Neural cell (in vitro differentiated cells): ENCODE measurements at regions not wholly inside any gene's neighbourhood (a gene's known extent, or its start where the extent isn't known, plus 50 kb on each side); places are given as distances from the start of the nearest gene placed in this dataset.

Source experiments
- H2AFZ ChIP-seq: fragments of 200-600, 300-800 bp; sonication (generic), shearing (Covaris generic); 2 replicates; pipeline ENCODE4 v1.6.0; 2014; ENCODE audit warnings: low read depth, mild to moderate bottlenecking, antibody characterized with exemption, low read length, moderate library complexity
- H3F3A ChIP-seq: fragments of 200-600 bp; shearing (Covaris generic); 2 replicates; pipeline ENCODE4 v1.6.1; 2016; ENCODE audit warnings: mild to moderate bottlenecking, moderate library complexity, mixed read lengths, antibody characterized with exemption, low read length; ENCODE audit not compliant: insufficient read depth, poor library complexity, severe bottlenecking
- H3K27ac ChIP-seq: fragments of 200-600, 300-800 bp; sonication (generic), shearing (Covaris generic); 2 replicates; pipeline ENCODE4 v1.5.1; 2014; ENCODE audit warnings: mild to moderate bottlenecking, low read length, moderate library complexity
- H3K27me3 ChIP-seq: fragments of 300-800, 200-600 bp; sonication (generic), shearing (Covaris generic); 2 replicates; pipeline ENCODE4 v1.6.0; 2014; ENCODE audit warnings: mild to moderate bottlenecking, low read depth, low read length, moderate library complexity; ENCODE audit not compliant: insufficient read depth
- H3K36me3 ChIP-seq: fragments of 300-800, 200-600 bp; sonication (generic), shearing (Covaris generic); 2 replicates; pipeline ENCODE4 v1.5.1; 2014; ENCODE audit warnings: mild to moderate bottlenecking, antibody characterized with exemption, low read length, moderate library complexity; ENCODE audit not compliant: insufficient read depth
- H3K4me2 ChIP-seq: fragments of 300-800, 200-600 bp; sonication (generic), shearing (Covaris generic); 2 replicates; pipeline ENCODE4 v1.6.0; 2014; ENCODE audit warnings: mild to moderate bottlenecking, low read length
- H3K4me3 ChIP-seq: fragments of 300-800, 200-600 bp; sonication (generic), shearing (Covaris generic); 2 replicates; pipeline ENCODE4 v1.5.1; 2014; ENCODE audit warnings: mild to moderate bottlenecking, low read length, moderate library complexity
- H3K79me2 ChIP-seq: fragments of 200-600 bp; shearing (Covaris generic); replicated peaks from 2 replicates; pipeline ENCODE4 v1.6.0; 2014; ENCODE audit warnings: mild to moderate bottlenecking, low read length, moderate library complexity; ENCODE audit not compliant: insufficient read depth
- H3K9ac ChIP-seq: fragments of 300-800, 200-600 bp; sonication (generic), shearing (Covaris generic); 2 replicates; pipeline ENCODE4 v1.6.1; 2016; ENCODE audit warnings: mild to moderate bottlenecking, low read length, mixed read lengths
- H3K9me2 ChIP-seq: fragments of 200-600 bp; shearing (Covaris generic); 2 replicates; pipeline ENCODE4 v1.6.1; 2016; ENCODE audit warnings: mild to moderate bottlenecking, low read length, mixed read lengths; ENCODE audit not compliant: insufficient read depth
- H3K9me3 ChIP-seq: fragments of 200-600, 300-800 bp; sonication (generic), shearing (Covaris generic); 2 replicates; pipeline ENCODE4 v1.6.1; 2016; ENCODE audit warnings: mild to moderate bottlenecking, mixed run types, low read length, moderate library complexity, mixed read lengths
- H4K20me1 ChIP-seq: fragments of 200-600 bp; shearing (Covaris generic); 2 replicates; pipeline ENCODE4 v1.6.1; 2016; ENCODE audit warnings: mild to moderate bottlenecking, mixed run types; ENCODE audit not compliant: insufficient read depth
- CTCF ChIP-seq: fragments of 450-650 bp; IDR thresholded peaks from 2 replicates; pipeline ENCODE4 v1.5.1; 2014; ENCODE audit warnings: antibody characterized with exemption, mild to moderate bottlenecking, moderate library complexity; ENCODE audit not compliant: poor library complexity, severe bottlenecking
- EP300 ChIP-seq: fragments of 450-650 bp; conservative IDR thresholded peaks from 2 replicates; pipeline ENCODE4 v1.6.1; 2014; ENCODE audit warnings: antibody characterized with exemption, mild to moderate bottlenecking, moderate library complexity; ENCODE audit not compliant: poor library complexity, severe bottlenecking
- EZH2 ChIP-seq: fragments of 200-600, 300-800 bp; shearing (Covaris generic), sonication (generic); IDR thresholded peaks from 2 replicates; pipeline ENCODE4 v1.6.1; 2014; ENCODE audit warnings: antibody characterized with exemption, low read length, borderline replicate concordance, mild to moderate bottlenecking; ENCODE audit not compliant: insufficient read depth, poor library complexity, severe bottlenecking
- MXI1 ChIP-seq: fragments of 450-650 bp; conservative IDR thresholded peaks from 2 replicates; pipeline ENCODE4 v1.6.1; 2014; ENCODE audit warnings: antibody characterized with exemption, mild to moderate bottlenecking; ENCODE audit not compliant: poor library complexity, severe bottlenecking
- POLR2AphosphoS5 ChIP-seq: IDR thresholded peaks from 2 replicates; pipeline ENCODE4 v1.6.1; 2012
- RAD21 ChIP-seq: fragments of 450-650 bp; conservative IDR thresholded peaks from 2 replicates; pipeline ENCODE4 v1.6.1; 2014; ENCODE audit warnings: antibody characterized with exemption, mild to moderate bottlenecking, moderate library complexity
- REST ChIP-seq: IDR thresholded peaks from 2 replicates; pipeline ENCODE4 v1.6.1; 2012; ENCODE audit warnings: borderline replicate concordance
- SMC3 ChIP-seq: fragments of 450-650 bp; conservative IDR thresholded peaks from 2 replicates; pipeline ENCODE4 v1.6.1; 2014; ENCODE audit warnings: antibody characterized with exemption, mild to moderate bottlenecking, moderate library complexity; ENCODE audit not compliant: poor library complexity
- TAF1 ChIP-seq: IDR thresholded peaks from 2 replicates; pipeline ENCODE4 v1.6.1; 2012; ENCODE audit warnings: low read depth

- H3K27me3 ChIP-seq, result no peaks in the 10 kb centered on the region
- H3K4me3 ChIP-seq, result no peak overlapping the region
- no peak overlapping the region for H3K27ac ChIP-seq
- H3K9ac ChIP-seq, result no peak overlapping the region
- TF ChIP-seq RAD21, result no peak
- TF ChIP-seq MXI1, result no peak
- no peak for TF ChIP-seq SMC3
- no peak for TF ChIP-seq TAF1
- no peak for TF ChIP-seq POLR2AphosphoS5
- no peak for TF ChIP-seq EZH2
- no peak for TF ChIP-seq EP300
- TF ChIP-seq CTCF, result no peak
- TF ChIP-seq REST, result no peak
- H3F3A ChIP-seq, result no peaks in the 10 kb centered on the region
- H2AFZ ChIP-seq, result no peak overlapping the region
- H3K4me2 ChIP-seq, result no peak overlapping the region
- no peaks in the 10 kb centered on the region for H3K36me3 ChIP-seq
- no peaks in the 10 kb centered on the region for H4K20me1 ChIP-seq
- H3K9me2 ChIP-seq, result no peaks in the 10 kb centered on the region
- H3K9me3 ChIP-seq, result no peaks in the 10 kb centered on the region
- no peaks in the 10 kb centered on the region for H3K79me2 ChIP-seq
These were observed 417.6 kb downstream of the UTRN start for GRCh38 chr6:144702781-144703180.

- Histone ChIP-seq H3K36me3 (no peaks in the 10 kb centered on the region), H3K4me2 (no peak overlapping the region), H3K9me3 (no peaks in the 10 kb centered on the region), H3K4me3 (no peak overlapping the region), H4K20me1 (no peaks in the 10 kb centered on the region), H3K9ac (no peak overlapping the region), H3K27me3 (no peaks in the 10 kb centered on the region), H3K79me2 (no peaks in the 10 kb centered on the region), H3K27ac (no peak overlapping the region), H3F3A (no peaks in the 10 kb centered on the region), H2AFZ (no peak overlapping the region), H3K9me2 (no peaks in the 10 kb centered on the region)
- TF ChIP-seq RAD21, result no peak
- no peak for TF ChIP-seq CTCF
- no peak for TF ChIP-seq POLR2AphosphoS5
- no peak for TF ChIP-seq EZH2
- no peak for TF ChIP-seq MXI1
- TF ChIP-seq REST, result no peak
- TF ChIP-seq SMC3, result no peak
- no peak for TF ChIP-seq EP300
- no peak for TF ChIP-seq TAF1
These were observed 425.1 kb downstream of the UTRN start for GRCh38 chr6:144710207-144710606.
